ENCODE measurements at regions not wholly inside any gene's neighbourhood (a gene's known extent, or its start where the extent isn't known, plus 50 kb on each side); places are given as distances from the start of the nearest gene placed in this dataset.

GRCh38 chrX:110472265-110472664 lies 113.6 kb downstream of the RTL9 start:
- Histone ChIP-seq H3K27ac (no peak overlapping the region), H3K36me3 (no peaks in the 10 kb centered on the region), H3K27me3 (ENCODE audit: insufficient read depth, low read depth, severe bottlenecking) (peaks cover 27% of the 10 kb centered on the region), H3K9me3 (ENCODE audit: severe bottlenecking) (no peaks in the 10 kb centered on the region), H3K4me3 (ENCODE audit: low read depth, low read length) (no peak overlapping the region)
- no peak for DNase-seq
- TF ChIP-seq CTCF (IDR thresholded peaks at IDR 0.05; ENCODE audit: low read depth, low read length) = no peak

- DNase-seq = no peak
- H3K27me3 ChIP-seq (ENCODE audit: insufficient read depth, low read depth, severe bottlenecking) = peaks cover 33% of the 10 kb centered on the region
- H3K36me3 ChIP-seq = no peaks in the 10 kb centered on the region
- no peaks in the 10 kb centered on the region for H3K9me3 ChIP-seq (ENCODE audit: severe bottlenecking)
- no peak for TF ChIP-seq CTCF (IDR thresholded peaks at IDR 0.05; ENCODE audit: low read depth, low read length)
- no peak overlapping the region for H3K4me3 ChIP-seq (ENCODE audit: low read depth, low read length)
- H3K27ac ChIP-seq = no peak overlapping the region
Observed at GRCh38 chrX:110477593-110478228, 119.1 kb downstream of the RTL9 start.

- Histone ChIP-seq H3K36me3 (no peaks in the 10 kb centered on the region), H3K9me3 (ENCODE audit: severe bottlenecking) (no peaks in the 10 kb centered on the region), H3K27ac (no peak overlapping the region), H3K27me3 (ENCODE audit: insufficient read depth, low read depth, severe bottlenecking) (peaks cover 30% of the 10 kb centered on the region), H3K4me3 (ENCODE audit: low read depth, low read length) (no peak overlapping the region)
- no peak for TF ChIP-seq CTCF (IDR thresholded peaks at IDR 0.05; ENCODE audit: low read depth, low read length)
- no peak for DNase-seq
Observed at GRCh38 chrX:110491846-110492620, 133.4 kb downstream of the RTL9 start.

GRCh38 chrX:110504947-110505346 lies 146.3 kb downstream of the RTL9 start:
- Histone ChIP-seq H3K27ac (no peak overlapping the region), H3K4me3 (ENCODE audit: low read depth, low read length) (no peak overlapping the region), H3K36me3 (no peaks in the 10 kb centered on the region), H3K9me3 (ENCODE audit: severe bottlenecking) (no peaks in the 10 kb centered on the region), H3K27me3 (ENCODE audit: insufficient read depth, low read depth, severe bottlenecking) (peaks cover 26% of the 10 kb centered on the region)
- no peak for DNase-seq
- no peak for TF ChIP-seq CTCF (IDR thresholded peaks at IDR 0.05; ENCODE audit: low read depth, low read length)

GRCh38 chrX:110509755-110510532 lies 151.3 kb downstream of the RTL9 start:
- TF ChIP-seq CTCF (IDR thresholded peaks at IDR 0.05; ENCODE audit: low read depth, low read length) = no peak
- Histone ChIP-seq H3K36me3 (no peaks in the 10 kb centered on the region), H3K4me3 (ENCODE audit: low read depth, low read length) (no peak overlapping the region), H3K9me3 (ENCODE audit: severe bottlenecking) (no peaks in the 10 kb centered on the region), H3K27ac (no peak overlapping the region), H3K27me3 (ENCODE audit: insufficient read depth, low read depth, severe bottlenecking) (peaks cover 35% of the 10 kb centered on the region)
- no peak for DNase-seq
